A549 (cell line): ENCODE measurements at regions not wholly inside any gene's neighbourhood (a gene's known extent, or its start where the extent isn't known, plus 50 kb on each side); places are given as distances from the start of the nearest gene placed in this dataset.

ENCODE experiments used
- ATAC-seq, 2 experiments: fragments of 200-7000 bp in 1 of 2; fragments of >200 bp in 1 of 2; cut with Nextera tagmentation in 1 of 2; cut with Tn5 transposase in 1 of 2; 3 replicates each; pipeline versions ENCODE4 v1.8.0 to v1.9.1; 2018 to 2020; ENCODE audit warnings: mild to moderate bottlenecking in 1 of 2, moderate library complexity in 1 of 2
- CTCF ChIA-PET: fragments of 300-600 bp; sonication (Branson Sonifier 250); formaldehyde crosslinking; extraction: SDS; loops from one replicate; lab custom pipeline; 2021; ENCODE audit warnings: antibody characterized with exemption, inconsistent platforms; lab: Yijun Ruan, JAX
- POLR2A ChIA-PET: fragments of 350-600 bp; formaldehyde crosslinking; extraction: SDS; loops from one replicate; lab custom pipeline; 2021; ENCODE audit warnings: antibody characterized with exemption, inconsistent platforms; lab: Yijun Ruan, JAX
- DNase-seq, 2 experiments: peaks; one replicate each; pipeline versions ENCODE4 v3.0.0 to v3.0.0-alpha.2; 2011 to 2016; ENCODE audit warnings: low read depth in 1 of 2, low spot score in 1 of 2
- FAIRE-seq: peaks from 2 replicates; lab custom pipeline; 2011; peaks lifted over from hg19 to GRCh38; lab: Jason Lieb, UNC
- H3K27ac ChIP-seq, 2 experiments: fragments of >200 bp; sonication (Bioruptor Twin); formaldehyde crosslinking; 3 replicates each; pipeline ENCODE4 v1.5.1; 2016 to 2017
- H3K4me1 ChIP-seq: fragments of >200 bp; sonication (Bioruptor Twin); formaldehyde crosslinking; 3 replicates; pipeline ENCODE4 v1.6.1; 2016
- H3K4me2 ChIP-seq: fragments of >200 bp; sonication (Bioruptor Twin); formaldehyde crosslinking; 3 replicates; pipeline ENCODE4 v1.6.1; 2016
- H3K4me3 ChIP-seq: fragments of >200 bp; sonication (Bioruptor Twin); formaldehyde crosslinking; 3 replicates; pipeline ENCODE4 v1.5.1; 2016
- H3K9me3 ChIP-seq: fragments of >200 bp; sonication (Bioruptor Twin); formaldehyde crosslinking; 3 replicates; pipeline ENCODE4 v1.6.1; 2016
- BCL3 ChIP-seq: fragments of >200 bp; sonication (Bioruptor Twin); formaldehyde crosslinking; IDR thresholded peaks from 3 replicates; pipeline ENCODE4 v1.6.1; 2016
- CHD2 ChIP-seq: fragments of 150-350 bp; IDR thresholded peaks from 2 replicates; pipeline ENCODE4 v1.6.1; 2014; ENCODE audit warnings: low read length; ENCODE audit not compliant: partially characterized antibody
- CHD4 ChIP-seq: fragments of 200-600 bp; sonication (generic); IDR thresholded peaks from 2 replicates; pipeline ENCODE4 v1.6.1; 2016; ENCODE audit warnings: antibody characterized with exemption, mild to moderate bottlenecking, borderline replicate concordance
- E2F6 ChIP-seq: IDR thresholded peaks from 2 replicates; pipeline ENCODE4 v1.6.1; 2012; ENCODE audit warnings: low read depth, borderline replicate concordance
- EHMT2 ChIP-seq: fragments of 200-600 bp; sonication (generic); IDR thresholded peaks from 2 replicates; pipeline ENCODE4 v1.6.1; 2016; ENCODE audit warnings: antibody characterized with exemption, low read depth, mild to moderate bottlenecking, moderate library complexity
- FOXS1 ChIP-seq: fragments of 250-450 bp; sonication (Bioruptor Pico); IDR thresholded peaks from 2 replicates; pipeline ENCODE4 v1.5.0; 2020; ENCODE audit warnings: mild to moderate bottlenecking, moderate library complexity
- GATA3 ChIP-seq: IDR thresholded peaks from 2 replicates; pipeline ENCODE4 v1.6.1; 2012; ENCODE audit warnings: borderline replicate concordance
- HDAC2 ChIP-seq: fragments of 200-600 bp; sonication (generic); IDR thresholded peaks from 2 replicates; pipeline ENCODE4 v1.6.1; 2016
- HOXA7 ChIP-seq: fragments of 250-450 bp; sonication (Bioruptor Pico); IDR thresholded peaks from 2 replicates; pipeline ENCODE4 v1.5.0; 2020; ENCODE audit warnings: mild to moderate bottlenecking, moderate library complexity
- HOXB13 ChIP-seq: fragments of 250-450 bp; sonication (Bioruptor Pico); IDR thresholded peaks from 2 replicates; pipeline ENCODE4 v1.5.0; 2020; ENCODE audit warnings: low read depth, mild to moderate bottlenecking, moderate library complexity
- HOXB5 ChIP-seq: fragments of 250-450 bp; sonication (Bioruptor Pico); IDR thresholded peaks from 2 replicates; pipeline ENCODE4 v1.5.0; 2020; ENCODE audit warnings: mild to moderate bottlenecking, moderate library complexity
- JUN ChIP-seq, 2 experiments: fragments of >200 bp; sonication (Bioruptor Twin); formaldehyde crosslinking; IDR thresholded peaks; 2 replicates in 1 of 2; 3 replicates in 1 of 2; pipeline ENCODE4 v1.6.1; 2016 to 2017
- JUNB ChIP-seq: fragments of >200 bp; sonication (Bioruptor Twin); formaldehyde crosslinking; IDR thresholded peaks from 2 replicates; pipeline ENCODE4 v1.6.1; 2016
- MAFK ChIP-seq: fragments of 450-650 bp; IDR thresholded peaks from 2 replicates; pipeline ENCODE4 v1.6.1; 2014; ENCODE audit not compliant: partially characterized antibody
- MAX ChIP-seq: IDR thresholded peaks from 2 replicates; pipeline ENCODE4 v1.6.1; 2012
- MAZ ChIP-seq: fragments of 150-350 bp; IDR thresholded peaks from 2 replicates; pipeline ENCODE4 v1.6.1; 2014; ENCODE audit warnings: antibody characterized with exemption, low read depth, low read length, borderline replicate concordance
- PBX3 ChIP-seq: IDR thresholded peaks from 2 replicates; pipeline ENCODE4 v1.6.1; 2012
- POLR2A ChIP-seq: IDR thresholded peaks from 2 replicates; pipeline ENCODE4 v1.6.1; 2012; ENCODE audit warnings: mild to moderate bottlenecking, low read length
- RCOR1 ChIP-seq: fragments of 150-350 bp; IDR thresholded peaks from 2 replicates; pipeline ENCODE4 v1.6.1; 2014; ENCODE audit warnings: antibody characterized with exemption, low read length, low read depth
- RFX5 ChIP-seq: fragments of 450-650 bp; IDR thresholded peaks from 2 replicates; pipeline ENCODE4 v1.7.1; 2014; ENCODE audit warnings: antibody characterized with exemption, mild to moderate bottlenecking, moderate library complexity
- SREBF2 ChIP-seq: fragments of 450-650 bp; IDR thresholded peaks from 2 replicates; pipeline ENCODE4 v1.6.1; 2014; ENCODE audit warnings: mild to moderate bottlenecking, moderate library complexity
- TFCP2L1 ChIP-seq: fragments of 250-450 bp; sonication (Bioruptor Pico); IDR thresholded peaks from 2 replicates; pipeline ENCODE4 v1.5.0; 2021; ENCODE audit warnings: mild to moderate bottlenecking
- ZC3H11A ChIP-seq: fragments of 450-650 bp; IDR thresholded peaks from 2 replicates; pipeline ENCODE4 v1.6.1; 2014; ENCODE audit warnings: antibody characterized with exemption, mild to moderate bottlenecking
- ZFP36 ChIP-seq: fragments of 450-650 bp; IDR thresholded peaks from 2 replicates; pipeline ENCODE4 v1.6.1; 2014; ENCODE audit warnings: borderline replicate concordance; ENCODE audit not compliant: partially characterized antibody
- WGBS: methylation state at CpG from one replicate; pipeline ENCODE4 v1.1.6; 2017; ENCODE audit errors: missing lambda C conversion rate; 5-methylcytosine and 5-hydroxymethylcytosine counted together
- TF ChIP-seq, protein P1 (sequence below): fragments of 200-600 bp; sonication (generic); IDR thresholded peaks from 2 replicates; pipeline ENCODE4 v1.6.1; 2016; ENCODE audit warnings: antibody characterized with exemption, mild to moderate bottlenecking, moderate library complexity

- H3K4me3 ChIP-seq, result no peak overlapping the region
- peaks cover 9% of the 10 kb centered on the region; the same call in 2 of the 3 replicates for H3K4me1 ChIP-seq
- CTCF ChIA-PET, result no interaction called here
- H3K4me2 ChIP-seq, result no peak overlapping the region
- DNase-seq, result no peak
- TF ChIP-seq POLR2A, result no peak
- TF ChIP-seq PBX3, result no peak
- TF ChIP-seq GATA3, result no peak
- TF ChIP-seq, all 56 proteins: peak for 0
- Histone ChIP-seq H3K27ac (no peak overlapping the region), H3K9me3 (no peaks in the 10 kb centered on the region)
- WGBS, result 76% methylated on average over 4 of the region's 4 CpGs
- peak; percentile 7 for FAIRE-seq
- POLR2A ChIA-PET, result no interaction called here
- ATAC-seq, result no peak
These were observed 234.3 kb downstream of the TLE4 start for GRCh38 chr9:79806086-79806485.

GRCh38 chr9:79801459-79801858 lies 229.7 kb downstream of the TLE4 start:
- 20% methylated on average over 3 of the region's 3 CpGs for WGBS
- no peak overlapping the region for H3K4me3 ChIP-seq
- H3K9me3 ChIP-seq, result no peaks in the 10 kb centered on the region
- DNase-seq (no peak), ATAC-seq (no peak), FAIRE-seq (no peak)
- ChIA-PET POLR2A (no interaction called here), CTCF (no interaction called here)
- TF ChIP-seq BCL3, result no peak
- TF ChIP-seq FOXS1 (CRISPR knock-in tag), result no peak
- no peak for TF ChIP-seq HOXB5
- no peak for TF ChIP-seq TFCP2L1 (CRISPR knock-in tag)
- no peak for TF ChIP-seq E2F6
- no peak for TF ChIP-seq HOXA7 (CRISPR knock-in tag)
- TF ChIP-seq PBX3, result no peak
- no peak for TF ChIP-seq POLR2A
- no peak for TF ChIP-seq HOXB13 (CRISPR knock-in tag)
- no peak for TF ChIP-seq CHD4
- TF ChIP-seq CHD2, result no peak
- no peak for TF ChIP-seq MAX
- TF ChIP-seq RFX5, result no peak
- no peak overlapping the region for H3K27ac ChIP-seq
- H3K4me2 ChIP-seq, result no peak overlapping the region
- H3K4me1 ChIP-seq, result no peaks in the 10 kb centered on the region

DNA sequence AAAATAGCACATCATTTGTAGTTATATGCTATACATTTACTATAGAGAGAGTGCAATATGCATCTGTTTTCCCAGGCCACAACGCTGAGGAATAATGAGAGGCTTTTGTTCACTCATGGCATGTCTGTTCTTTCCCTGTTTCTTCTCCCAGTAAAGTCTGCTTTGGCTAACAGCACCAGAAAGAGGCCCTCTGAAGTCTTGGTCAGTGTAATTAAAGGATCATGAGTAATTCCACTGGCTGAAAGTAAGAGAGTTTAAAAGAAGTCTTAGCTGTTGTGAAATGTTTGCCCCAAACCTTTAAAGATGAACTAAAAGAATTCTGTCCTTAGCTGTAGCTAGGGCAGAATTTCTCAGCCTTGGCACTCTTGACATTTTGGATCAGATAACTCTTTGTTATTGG lies 228.8 kb downstream of the TLE4 start:
- H3K4me2 ChIP-seq, result no peak overlapping the region
- H3K4me3 ChIP-seq, result no peak overlapping the region
- no peak for ATAC-seq
- no peaks in the 10 kb centered on the region for H3K9me3 ChIP-seq
- H3K27ac ChIP-seq, result no peak overlapping the region
- WGBS, result 18% methylated on average over 1 of the region's 1 CpG
- DNase-seq, result no peak
- no peak for TF ChIP-seq ZC3H11A
- TF ChIP-seq JUN (IDR thresholded peaks at IDR 0.05), result no peak
- no peak for TF ChIP-seq RCOR1
- TF ChIP-seq, protein P1, sequence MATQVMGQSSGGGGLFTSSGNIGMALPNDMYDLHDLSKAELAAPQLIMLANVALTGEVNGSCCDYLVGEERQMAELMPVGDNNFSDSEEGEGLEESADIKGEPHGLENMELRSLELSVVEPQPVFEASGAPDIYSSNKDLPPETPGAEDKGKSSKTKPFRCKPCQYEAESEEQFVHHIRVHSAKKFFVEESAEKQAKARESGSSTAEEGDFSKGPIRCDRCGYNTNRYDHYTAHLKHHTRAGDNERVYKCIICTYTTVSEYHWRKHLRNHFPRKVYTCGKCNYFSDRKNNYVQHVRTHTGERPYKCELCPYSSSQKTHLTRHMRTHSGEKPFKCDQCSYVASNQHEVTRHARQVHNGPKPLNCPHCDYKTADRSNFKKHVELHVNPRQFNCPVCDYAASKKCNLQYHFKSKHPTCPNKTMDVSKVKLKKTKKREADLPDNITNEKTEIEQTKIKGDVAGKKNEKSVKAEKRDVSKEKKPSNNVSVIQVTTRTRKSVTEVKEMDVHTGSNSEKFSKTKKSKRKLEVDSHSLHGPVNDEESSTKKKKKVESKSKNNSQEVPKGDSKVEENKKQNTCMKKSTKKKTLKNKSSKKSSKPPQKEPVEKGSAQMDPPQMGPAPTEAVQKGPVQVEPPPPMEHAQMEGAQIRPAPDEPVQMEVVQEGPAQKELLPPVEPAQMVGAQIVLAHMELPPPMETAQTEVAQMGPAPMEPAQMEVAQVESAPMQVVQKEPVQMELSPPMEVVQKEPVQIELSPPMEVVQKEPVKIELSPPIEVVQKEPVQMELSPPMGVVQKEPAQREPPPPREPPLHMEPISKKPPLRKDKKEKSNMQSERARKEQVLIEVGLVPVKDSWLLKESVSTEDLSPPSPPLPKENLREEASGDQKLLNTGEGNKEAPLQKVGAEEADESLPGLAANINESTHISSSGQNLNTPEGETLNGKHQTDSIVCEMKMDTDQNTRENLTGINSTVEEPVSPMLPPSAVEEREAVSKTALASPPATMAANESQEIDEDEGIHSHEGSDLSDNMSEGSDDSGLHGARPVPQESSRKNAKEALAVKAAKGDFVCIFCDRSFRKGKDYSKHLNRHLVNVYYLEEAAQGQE, result no peak
- TF ChIP-seq SREBF2, result no peak
- TF ChIP-seq MAFK, result no peak
- no peak for TF ChIP-seq RFX5
- no peak for TF ChIP-seq JUNB
- no peak for TF ChIP-seq BCL3
- TF ChIP-seq MAZ, result no peak
- no peak for TF ChIP-seq EHMT2
- no peak for TF ChIP-seq HDAC2
- no peak for TF ChIP-seq POLR2A
- no peak for TF ChIP-seq ZFP36
- ChIA-PET CTCF (no interaction called here), POLR2A (no interaction called here)
- H3K4me1 ChIP-seq, result no peaks in the 10 kb centered on the region
- no peak for FAIRE-seq
